Dendritic cell treated with granulocyte-macrophage colony-stimulating factor and Interleukin-4, amounts not matched to agents 40 ng/mL and 50 ng/mL, for 4 days (primary cell): ENCODE measurements at regions not wholly inside any gene's neighbourhood (a gene's known extent, or its start where the extent isn't known, plus 50 kb on each side); places are given as distances from the start of the nearest gene placed in this dataset.

Source experiments
- H3K27ac Mint-ChIP-seq: one replicate; pipeline ENCODE4 v1.8.0; 2022; ENCODE audit warnings: mild to moderate bottlenecking, mixed read lengths
- H3K27me3 Mint-ChIP-seq: one replicate; pipeline ENCODE4 v1.8.0; 2022; ENCODE audit warnings: mild to moderate bottlenecking, mixed read lengths
- H3K36me3 Mint-ChIP-seq: one replicate; pipeline ENCODE4 v1.8.0; 2022; ENCODE audit warnings: low read depth, mixed read lengths
- H3K4me1 Mint-ChIP-seq: one replicate; pipeline ENCODE4 v1.8.0; 2022; ENCODE audit warnings: low read depth, mixed read lengths
- H3K4me3 Mint-ChIP-seq: one replicate; pipeline ENCODE4 v1.8.0; 2022; ENCODE audit warnings: mild to moderate bottlenecking, moderate library complexity, mixed read lengths
- H3K9me3 Mint-ChIP-seq: one replicate; pipeline ENCODE4 v1.8.0; 2022; ENCODE audit warnings: mixed read lengths
- intact Hi-C: fragments of 100-400 bp; cut with micrococcal nuclease; formaldehyde crosslinking; loops from one replicate; pipeline ENCODE4 v1.15.0; 2022

- H3K27me3 Mint-ChIP-seq, result no peaks in the 10 kb centered on the region
- no peak overlapping the region for H3K27ac Mint-ChIP-seq
- H3K4me1 Mint-ChIP-seq, result no peaks in the 10 kb centered on the region
- H3K36me3 Mint-ChIP-seq, result no peaks in the 10 kb centered on the region
- no peak overlapping the region for H3K4me3 Mint-ChIP-seq
- peaks cover 16% of the 10 kb centered on the region for H3K9me3 Mint-ChIP-seq
- intact Hi-C loops, result no loop called here
Observed at GRCh38 chr5:162484095-162484494, 416.5 kb downstream of the GABRG2 start.

GRCh38 chr5:162484986-162485385, 417.4 kb downstream of the GABRG2 start:
- H3K27me3 Mint-ChIP-seq, result no peaks in the 10 kb centered on the region
- H3K27ac Mint-ChIP-seq, result no peak overlapping the region
- H3K4me1 Mint-ChIP-seq, result no peaks in the 10 kb centered on the region
- intact Hi-C loops, result no loop called here
- H3K36me3 Mint-ChIP-seq, result no peaks in the 10 kb centered on the region
- H3K4me3 Mint-ChIP-seq, result no peak overlapping the region
- peaks cover 16% of the 10 kb centered on the region for H3K9me3 Mint-ChIP-seq

GRCh38 chr5:162485666-162486292, 418.2 kb downstream of the GABRG2 start:
- Mint-ChIP-seq H3K27me3 (no peaks in the 10 kb centered on the region), H3K4me1 (no peaks in the 10 kb centered on the region), H3K9me3 (peaks cover 16% of the 10 kb centered on the region), H3K36me3 (no peaks in the 10 kb centered on the region), H3K4me3 (no peak overlapping the region), H3K27ac (no peak overlapping the region)
- intact Hi-C loops, result no loop called here

- no peaks in the 10 kb centered on the region for H3K27me3 Mint-ChIP-seq
- H3K4me1 Mint-ChIP-seq, result no peaks in the 10 kb centered on the region
- intact Hi-C loops, result no loop called here
- H3K4me3 Mint-ChIP-seq, result no peak overlapping the region
- H3K36me3 Mint-ChIP-seq, result no peaks in the 10 kb centered on the region
- peaks cover 16% of the 10 kb centered on the region for H3K9me3 Mint-ChIP-seq
- no peak overlapping the region for H3K27ac Mint-ChIP-seq
Observed at GRCh38 chr5:162487528-162488525, 420.3 kb downstream of the GABRG2 start.

- H3K27ac Mint-ChIP-seq, result no peak overlapping the region
- no peak overlapping the region for H3K4me3 Mint-ChIP-seq
- intact Hi-C loops, result no loop called here
- H3K36me3 Mint-ChIP-seq, result no peaks in the 10 kb centered on the region
- H3K4me1 Mint-ChIP-seq, result no peaks in the 10 kb centered on the region
- H3K27me3 Mint-ChIP-seq, result no peaks in the 10 kb centered on the region
- H3K9me3 Mint-ChIP-seq, result no peaks in the 10 kb centered on the region
Observed at GRCh38 chr5:162496100-162496808, 428.7 kb downstream of the GABRG2 start.

- no peaks in the 10 kb centered on the region for H3K9me3 Mint-ChIP-seq
Observed at GRCh38 chr5:162497455-162497854, 429.9 kb downstream of the GABRG2 start.

GRCh38 chr5:162502780-162503179, 435.2 kb downstream of the GABRG2 start:
- intact Hi-C loops, result no loop called here
- no peak overlapping the region for H3K27ac Mint-ChIP-seq
- no peak overlapping the region for H3K4me3 Mint-ChIP-seq
- H3K9me3 Mint-ChIP-seq, result no peaks in the 10 kb centered on the region
- no peaks in the 10 kb centered on the region for H3K27me3 Mint-ChIP-seq
- no peaks in the 10 kb centered on the region for H3K36me3 Mint-ChIP-seq
- no peaks in the 10 kb centered on the region for H3K4me1 Mint-ChIP-seq

More at GRCh38 chr5:162497455-162497854, 429.9 kb downstream of the GABRG2 start:
- H3K27me3 Mint-ChIP-seq, result no peaks in the 10 kb centered on the region
- no peak overlapping the region for H3K27ac Mint-ChIP-seq
- H3K4me1 Mint-ChIP-seq, result no peaks in the 10 kb centered on the region
- H3K4me3 Mint-ChIP-seq, result no peak overlapping the region
- intact Hi-C loops, result no loop called here
- H3K36me3 Mint-ChIP-seq, result no peaks in the 10 kb centered on the region

- Mint-ChIP-seq H3K36me3 (no peaks in the 10 kb centered on the region), H3K4me1 (no peaks in the 10 kb centered on the region), H3K4me3 (no peak overlapping the region), H3K9me3 (no peaks in the 10 kb centered on the region), H3K27me3 (no peaks in the 10 kb centered on the region), H3K27ac (no peak overlapping the region)
- intact Hi-C loops, result no loop called here
Observed at GRCh38 chr5:162503796-162504195, 436.2 kb downstream of the GABRG2 start.

GRCh38 chr5:162512935-162513565, 445.5 kb downstream of the GABRG2 start:
- Mint-ChIP-seq H3K9me3 (peaks cover 29% of the 10 kb centered on the region), H3K27ac (no peak overlapping the region), H3K4me1 (no peaks in the 10 kb centered on the region), H3K4me3 (no peak overlapping the region), H3K36me3 (no peaks in the 10 kb centered on the region), H3K27me3 (no peaks in the 10 kb centered on the region)
- intact Hi-C loops, result no loop called here

GRCh38 chr5:162514116-162514515, 446.5 kb downstream of the GABRG2 start:
- H3K4me1 Mint-ChIP-seq, result no peaks in the 10 kb centered on the region
- intact Hi-C loops, result no loop called here
- no peak overlapping the region for H3K4me3 Mint-ChIP-seq
- H3K36me3 Mint-ChIP-seq, result no peaks in the 10 kb centered on the region
- no peak overlapping the region for H3K27ac Mint-ChIP-seq
- H3K27me3 Mint-ChIP-seq, result no peaks in the 10 kb centered on the region
- peaks cover 36% of the 10 kb centered on the region for H3K9me3 Mint-ChIP-seq

GRCh38 chr5:162520878-162521277, 453.3 kb downstream of the GABRG2 start:
- Mint-ChIP-seq H3K27me3 (no peaks in the 10 kb centered on the region), H3K4me1 (no peaks in the 10 kb centered on the region), H3K9me3 (peaks cover 59% of the 10 kb centered on the region), H3K4me3 (no peak overlapping the region), H3K36me3 (no peaks in the 10 kb centered on the region), H3K27ac (no peak overlapping the region)
- intact Hi-C loops, result no loop called here

GRCh38 chr5:162529209-162529608, 461.6 kb downstream of the GABRG2 start:
- no peaks in the 10 kb centered on the region for H3K4me1 Mint-ChIP-seq
- peaks cover 48% of the 10 kb centered on the region for H3K9me3 Mint-ChIP-seq
- intact Hi-C loops, result no loop called here
- H3K36me3 Mint-ChIP-seq, result no peaks in the 10 kb centered on the region
- H3K4me3 Mint-ChIP-seq, result no peak overlapping the region
- no peak overlapping the region for H3K27ac Mint-ChIP-seq
- no peaks in the 10 kb centered on the region for H3K27me3 Mint-ChIP-seq

GRCh38 chr5:162529886-162530285, 462.3 kb downstream of the GABRG2 start:
- intact Hi-C loops, result no loop called here
- H3K36me3 Mint-ChIP-seq, result no peaks in the 10 kb centered on the region
- H3K27ac Mint-ChIP-seq, result no peak overlapping the region

More at GRCh38 chr5:162529886-162530285, 462.3 kb downstream of the GABRG2 start:
- Mint-ChIP-seq H3K4me3 (no peak overlapping the region), H3K9me3 (peaks cover 44% of the 10 kb centered on the region), H3K4me1 (no peaks in the 10 kb centered on the region), H3K27me3 (no peaks in the 10 kb centered on the region)
